ENCODE measurements at regions not wholly inside any gene's neighbourhood (a gene's known extent, or its start where the extent isn't known, plus 50 kb on each side); places are given as distances from the start of the nearest gene placed in this dataset.

GRCh38 chr10:62514079-62514693 is 140.0 kb downstream of the ZNF365 start:
- Histone ChIP-seq H3K4me1 (ENCODE audit: control insufficient read depth in 1 of 2, insufficient read depth in 1 of 2, low read depth in 1 of 2, low read length in 1 of 2) (no peaks in the 10 kb centered on the region), H3K27ac (no peak overlapping the region), H3K36me3 (no peaks in the 10 kb centered on the region), H3K9me3 (no peaks in the 10 kb centered on the region), H3K4me3 (ENCODE audit: low read depth in 1 of 2, low read length in 1 of 2) (no peak overlapping the region), H3K27me3 (peaks cover 5% of the 10 kb centered on the region)
- TF ChIP-seq CTCF (IDR thresholded peaks at IDR 0.05) = no peak

DNA sequence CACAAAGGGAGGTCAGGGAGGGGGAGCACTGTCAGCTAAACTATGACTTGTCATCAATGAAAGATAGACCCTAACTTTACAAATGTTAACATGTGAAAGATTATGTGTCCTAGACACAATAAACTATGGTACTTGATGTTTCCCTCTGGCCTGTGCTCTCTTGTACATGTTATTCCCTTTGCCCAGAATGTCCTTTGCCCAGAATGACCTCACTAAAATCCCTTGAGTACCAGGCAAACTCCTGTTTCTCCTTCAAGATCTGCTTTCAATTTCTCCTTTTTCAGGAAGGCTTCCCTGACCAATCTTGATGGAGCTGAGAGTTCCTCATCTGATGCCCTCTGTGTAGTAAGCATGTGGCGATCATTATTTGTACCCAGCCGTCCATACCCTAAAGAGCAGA is 143.1 kb downstream of the ZNF365 start:
- H3K4me3 ChIP-seq (ENCODE audit: low read depth in 1 of 2, low read length in 1 of 2) = no peak overlapping the region
- no peak overlapping the region for H3K27ac ChIP-seq
- no peak for TF ChIP-seq CTCF (IDR thresholded peaks at IDR 0.05)
- H3K4me1 ChIP-seq (ENCODE audit: control insufficient read depth in 1 of 2, insufficient read depth in 1 of 2, low read depth in 1 of 2, low read length in 1 of 2) = no peaks in the 10 kb centered on the region
- no peaks in the 10 kb centered on the region for H3K36me3 ChIP-seq
- no peaks in the 10 kb centered on the region for H3K9me3 ChIP-seq
- H3K27me3 ChIP-seq = peaks cover 5% of the 10 kb centered on the region

DNA sequence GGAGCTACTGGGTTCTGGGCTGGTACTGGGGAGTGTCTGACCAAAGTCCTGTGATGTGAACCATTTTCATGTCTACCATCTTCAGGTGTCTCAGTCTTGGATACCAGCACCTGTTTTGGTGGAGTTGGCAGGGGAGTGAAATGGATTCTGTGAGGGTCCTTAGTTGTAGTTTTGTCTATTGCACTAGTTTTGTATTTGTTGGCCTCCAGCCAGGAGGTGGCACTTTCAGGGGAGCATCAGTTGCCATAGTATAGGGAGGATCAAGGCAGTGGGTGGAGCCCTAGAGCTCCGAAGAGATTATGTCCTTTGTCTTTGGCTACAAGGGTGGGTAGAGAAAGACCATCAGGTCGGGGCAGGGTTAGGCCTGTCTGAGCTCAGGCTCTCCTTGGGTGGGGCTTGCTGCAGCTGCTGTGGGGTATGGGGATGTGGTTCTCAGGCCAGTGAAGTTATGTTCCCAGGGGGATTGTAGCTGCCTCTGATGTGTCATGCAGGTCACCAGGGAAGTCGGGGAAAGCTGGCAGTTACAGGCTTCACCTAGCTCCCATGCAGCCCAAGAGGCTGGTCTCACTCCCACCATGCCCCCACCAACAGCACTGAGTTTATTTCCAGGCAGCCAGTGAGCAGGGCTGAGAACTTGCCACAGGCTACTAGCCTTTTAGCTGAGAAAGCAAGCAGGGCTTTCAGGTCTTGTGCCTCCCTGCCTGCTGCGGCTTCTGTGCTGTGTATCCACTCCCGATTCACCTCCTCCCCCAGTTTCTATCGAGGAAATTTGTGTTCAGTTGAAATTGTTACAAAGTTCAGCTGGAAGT is 153.1 kb downstream of the ZNF365 start:
- TF ChIP-seq CTCF (IDR thresholded peaks at IDR 0.05) = no peak
- no peaks in the 10 kb centered on the region for H3K9me3 ChIP-seq
- H3K27me3 ChIP-seq = no peaks in the 10 kb centered on the region
- no peak overlapping the region for H3K27ac ChIP-seq
- H3K36me3 ChIP-seq = no peaks in the 10 kb centered on the region
- no peak overlapping the region for H3K4me3 ChIP-seq (ENCODE audit: low read depth in 1 of 2, low read length in 1 of 2)
- no peaks in the 10 kb centered on the region for H3K4me1 ChIP-seq (ENCODE audit: control insufficient read depth in 1 of 2, insufficient read depth in 1 of 2, low read depth in 1 of 2, low read length in 1 of 2)

- Histone ChIP-seq H3K36me3 (no peaks in the 10 kb centered on the region), H3K9me3 (no peaks in the 10 kb centered on the region), H3K27ac (no peak overlapping the region), H3K4me1 (ENCODE audit: control insufficient read depth in 1 of 2, insufficient read depth in 1 of 2, low read depth in 1 of 2, low read length in 1 of 2) (no peaks in the 10 kb centered on the region), H3K27me3 (no peaks in the 10 kb centered on the region), H3K4me3 (ENCODE audit: low read depth in 1 of 2, low read length in 1 of 2) (no peak overlapping the region)
- no peak for TF ChIP-seq CTCF (IDR thresholded peaks at IDR 0.05)
These were observed 154.3 kb downstream of the ZNF365 start for GRCh38 chr10:62528441-62528840.

GRCh38 chr10:62529396-62529795 is 155.2 kb downstream of the ZNF365 start:
- H3K4me3 ChIP-seq (ENCODE audit: low read depth in 1 of 2, low read length in 1 of 2) = no peak overlapping the region
- no peaks in the 10 kb centered on the region for H3K27me3 ChIP-seq
- no peaks in the 10 kb centered on the region for H3K4me1 ChIP-seq (ENCODE audit: control insufficient read depth in 1 of 2, insufficient read depth in 1 of 2, low read depth in 1 of 2, low read length in 1 of 2)
- TF ChIP-seq CTCF (IDR thresholded peaks at IDR 0.05) = no peak
- no peaks in the 10 kb centered on the region for H3K9me3 ChIP-seq
- no peaks in the 10 kb centered on the region for H3K36me3 ChIP-seq
- H3K27ac ChIP-seq = no peak overlapping the region

All from neutrophil (primary cell).